Activated T-helper 17 cell treated with anti-CD3 and anti-CD28 coated beads, Interleukin-2, amount 50 U/mL, for 72 hours (primary cell): ENCODE measurements at regions not wholly inside any gene's neighbourhood (a gene's known extent, or its start where the extent isn't known, plus 50 kb on each side); places are given as distances from the start of the nearest gene placed in this dataset.

Source experiments
- ATAC-seq: fragments of 150-1000 bp; cut with Tn5 transposase; replicated peaks from 2 replicates; pipeline ENCODE4 v1.10.0; 2021; ENCODE audit warnings: mild to moderate bottlenecking, moderate library complexity
- H3K27ac Mint-ChIP-seq: one replicate; pipeline ENCODE4 v1.8.0; 2022; ENCODE audit warnings: mixed read lengths
- H3K27me3 Mint-ChIP-seq: one replicate; pipeline ENCODE4 v1.8.0; 2022; ENCODE audit warnings: mixed read lengths
- H3K36me3 Mint-ChIP-seq: one replicate; pipeline ENCODE4 v1.8.0; 2022; ENCODE audit warnings: low read depth, mild to moderate bottlenecking, mixed read lengths
- H3K4me1 Mint-ChIP-seq: one replicate; pipeline ENCODE4 v1.8.0; 2022; ENCODE audit warnings: mixed read lengths
- H3K4me3 Mint-ChIP-seq: one replicate; pipeline ENCODE4 v1.8.0; 2022; ENCODE audit warnings: mild to moderate bottlenecking, mixed read lengths
- H3K9me3 Mint-ChIP-seq: one replicate; pipeline ENCODE4 v1.8.0; 2022; ENCODE audit warnings: mixed read lengths

- ATAC-seq, result no peak
- H3K9me3 Mint-ChIP-seq, result peaks cover 22% of the 10 kb centered on the region
- peaks cover 4% of the 10 kb centered on the region for H3K27me3 Mint-ChIP-seq
- no peaks in the 10 kb centered on the region for H3K36me3 Mint-ChIP-seq
- H3K4me1 Mint-ChIP-seq, result no peaks in the 10 kb centered on the region
- H3K27ac Mint-ChIP-seq, result no peak overlapping the region
- H3K4me3 Mint-ChIP-seq, result no peak overlapping the region
Observed at GRCh38 chr6:15798533-15799255, 135.9 kb upstream of the DTNBP1 start.

- Mint-ChIP-seq H3K9me3 (peaks cover 22% of the 10 kb centered on the region), H3K4me1 (no peaks in the 10 kb centered on the region), H3K27ac (no peak overlapping the region), H3K36me3 (no peaks in the 10 kb centered on the region), H3K27me3 (peaks cover 4% of the 10 kb centered on the region), H3K4me3 (no peak overlapping the region)
- ATAC-seq, result no peak
Observed at GRCh38 chr6:15796844-15797243, 134.0 kb upstream of the DTNBP1 start.

- Mint-ChIP-seq H3K9me3 (peaks cover 22% of the 10 kb centered on the region), H3K36me3 (no peaks in the 10 kb centered on the region), H3K27ac (no peak overlapping the region), H3K4me1 (no peaks in the 10 kb centered on the region), H3K27me3 (peaks cover 3% of the 10 kb centered on the region), H3K4me3 (no peak overlapping the region)
- ATAC-seq, result no peak
Observed at GRCh38 chr6:15796130-15796771, 133.4 kb upstream of the DTNBP1 start.

- no peak for ATAC-seq
- H3K4me3 Mint-ChIP-seq, result no peak overlapping the region
- peaks cover 3% of the 10 kb centered on the region for H3K27me3 Mint-ChIP-seq
- no peak overlapping the region for H3K27ac Mint-ChIP-seq
- no peaks in the 10 kb centered on the region for H3K36me3 Mint-ChIP-seq
- H3K9me3 Mint-ChIP-seq, result peaks cover 21% of the 10 kb centered on the region
- no peaks in the 10 kb centered on the region for H3K4me1 Mint-ChIP-seq
Observed at GRCh38 chr6:15793826-15794225, 131.0 kb upstream of the DTNBP1 start.

- Mint-ChIP-seq H3K27me3 (peaks cover 5% of the 10 kb centered on the region), H3K4me3 (no peak overlapping the region), H3K9me3 (peaks cover 17% of the 10 kb centered on the region), H3K4me1 (no peaks in the 10 kb centered on the region), H3K27ac (no peak overlapping the region), H3K36me3 (no peaks in the 10 kb centered on the region)
- no peak for ATAC-seq
Observed at GRCh38 chr6:15793288-15793687, 130.5 kb upstream of the DTNBP1 start.

GRCh38 chr6:15792842-15793241 lies 130.0 kb upstream of the DTNBP1 start:
- H3K27ac Mint-ChIP-seq, result no peak overlapping the region
- ATAC-seq, result no peak
- no peaks in the 10 kb centered on the region for H3K36me3 Mint-ChIP-seq
- peaks cover 7% of the 10 kb centered on the region for H3K27me3 Mint-ChIP-seq
- H3K9me3 Mint-ChIP-seq, result peaks cover 14% of the 10 kb centered on the region
- H3K4me3 Mint-ChIP-seq, result no peak overlapping the region
- no peaks in the 10 kb centered on the region for H3K4me1 Mint-ChIP-seq

- Mint-ChIP-seq H3K27ac (no peak overlapping the region), H3K4me1 (no peaks in the 10 kb centered on the region), H3K9me3 (peaks cover 7% of the 10 kb centered on the region), H3K4me3 (no peak overlapping the region), H3K27me3 (peaks cover 10% of the 10 kb centered on the region), H3K36me3 (no peaks in the 10 kb centered on the region)
- ATAC-seq, result no peak
Observed at GRCh38 chr6:15791448-15792181, 128.8 kb upstream of the DTNBP1 start.

- no peaks in the 10 kb centered on the region for H3K36me3 Mint-ChIP-seq
- peaks cover 13% of the 10 kb centered on the region for H3K27me3 Mint-ChIP-seq
- no peak for ATAC-seq
- H3K9me3 Mint-ChIP-seq, result peaks cover 7% of the 10 kb centered on the region
- H3K4me3 Mint-ChIP-seq, result no peak overlapping the region
- H3K27ac Mint-ChIP-seq, result no peak overlapping the region
- H3K4me1 Mint-ChIP-seq, result no peaks in the 10 kb centered on the region
Observed at GRCh38 chr6:15790116-15790515, 127.3 kb upstream of the DTNBP1 start.

- H3K27me3 Mint-ChIP-seq, result peaks cover 13% of the 10 kb centered on the region
- H3K27ac Mint-ChIP-seq, result no peak overlapping the region
- no peaks in the 10 kb centered on the region for H3K4me1 Mint-ChIP-seq
- H3K9me3 Mint-ChIP-seq, result peaks cover 7% of the 10 kb centered on the region
- no peaks in the 10 kb centered on the region for H3K36me3 Mint-ChIP-seq
- ATAC-seq, result no peak
- no peak overlapping the region for H3K4me3 Mint-ChIP-seq
Observed at GRCh38 chr6:15786846-15787245, 124.0 kb upstream of the DTNBP1 start.

- peaks cover 10% of the 10 kb centered on the region for H3K27me3 Mint-ChIP-seq
- peaks cover 4% of the 10 kb centered on the region for H3K9me3 Mint-ChIP-seq
- H3K4me3 Mint-ChIP-seq, result no peak overlapping the region
- H3K27ac Mint-ChIP-seq, result no peak overlapping the region
- no peaks in the 10 kb centered on the region for H3K36me3 Mint-ChIP-seq
- no peaks in the 10 kb centered on the region for H3K4me1 Mint-ChIP-seq
- ATAC-seq, result no peak
Observed at GRCh38 chr6:15783484-15783883, 120.7 kb upstream of the DTNBP1 start.

- Mint-ChIP-seq H3K4me3 (no peak overlapping the region), H3K9me3 (peaks cover 4% of the 10 kb centered on the region), H3K27ac (no peak overlapping the region), H3K4me1 (no peaks in the 10 kb centered on the region), H3K27me3 (peaks cover 4% of the 10 kb centered on the region), H3K36me3 (no peaks in the 10 kb centered on the region)
- no peak for ATAC-seq
Observed at GRCh38 chr6:15781890-15782289, 119.1 kb upstream of the DTNBP1 start.

GRCh38 chr6:15781333-15781732 lies 118.5 kb upstream of the DTNBP1 start:
- H3K4me1 Mint-ChIP-seq, result peaks cover 3% of the 10 kb centered on the region
- no peak for ATAC-seq
- no peak overlapping the region for H3K4me3 Mint-ChIP-seq
- no peaks in the 10 kb centered on the region for H3K36me3 Mint-ChIP-seq
- no peak overlapping the region for H3K27ac Mint-ChIP-seq
- H3K27me3 Mint-ChIP-seq, result peaks cover 3% of the 10 kb centered on the region
- H3K9me3 Mint-ChIP-seq, result peaks cover 4% of the 10 kb centered on the region

- Mint-ChIP-seq H3K36me3 (no peaks in the 10 kb centered on the region), H3K4me1 (peaks cover 6% of the 10 kb centered on the region), H3K9me3 (peaks cover under 1% of the 10 kb centered on the region), H3K4me3 (no peak overlapping the region), H3K27me3 (no peaks in the 10 kb centered on the region), H3K27ac (no peak overlapping the region)
- ATAC-seq, result no peak
Observed at GRCh38 chr6:15780437-15780836, 117.6 kb upstream of the DTNBP1 start.

GRCh38 chr6:15779726-15780125 lies 116.9 kb upstream of the DTNBP1 start:
- Mint-ChIP-seq H3K27ac (no peak overlapping the region), H3K4me3 (no peak overlapping the region), H3K9me3 (no peaks in the 10 kb centered on the region), H3K27me3 (no peaks in the 10 kb centered on the region), H3K4me1 (peaks cover 6% of the 10 kb centered on the region), H3K36me3 (no peaks in the 10 kb centered on the region)
- no peak for ATAC-seq

GRCh38 chr6:15776458-15776980 lies 113.7 kb upstream of the DTNBP1 start:
- no peaks in the 10 kb centered on the region for H3K9me3 Mint-ChIP-seq
- ATAC-seq, result peak; percentile 86
- no peaks in the 10 kb centered on the region for H3K36me3 Mint-ChIP-seq
- H3K27ac Mint-ChIP-seq, result peak overlapping the region; percentile 94
- H3K4me1 Mint-ChIP-seq, result peaks cover 15% of the 10 kb centered on the region
- no peaks in the 10 kb centered on the region for H3K27me3 Mint-ChIP-seq
- H3K4me3 Mint-ChIP-seq, result peak overlapping the region; percentile 43
